ENCODE measurements at regions not wholly inside any gene's neighbourhood (a gene's known extent, or its start where the extent isn't known, plus 50 kb on each side); places are given as distances from the start of the nearest gene placed in this dataset.

- no peak for TF ChIP-seq CTCF (IDR thresholded peaks at IDR 0.05; ENCODE audit: borderline replicate concordance, insufficient read depth, low read depth, low read length)
- no peak overlapping the region for H3K4me3 ChIP-seq (ENCODE audit: low read depth, low read length)
These were observed 222.9 kb downstream of the CTTN start for GRCh38 chr11:70621241-70621640.

GRCh38 chr11:70622091-70622490, 223.8 kb downstream of the CTTN start:
- no peak for TF ChIP-seq CTCF (IDR thresholded peaks at IDR 0.05; ENCODE audit: borderline replicate concordance, insufficient read depth, low read depth, low read length)
- no peak overlapping the region for H3K4me3 ChIP-seq (ENCODE audit: low read depth, low read length)

GRCh38 chr11:70623906-70624597, 225.7 kb downstream of the CTTN start:
- no peak overlapping the region for H3K4me3 ChIP-seq (ENCODE audit: low read depth, low read length)
- no peak for TF ChIP-seq CTCF (IDR thresholded peaks at IDR 0.05; ENCODE audit: borderline replicate concordance, insufficient read depth, low read depth, low read length)

GRCh38 chr11:70624598-70624993, 226.3 kb downstream of the CTTN start:
- TF ChIP-seq CTCF (IDR thresholded peaks at IDR 0.05; ENCODE audit: borderline replicate concordance, insufficient read depth, low read depth, low read length): no peak
- H3K4me3 ChIP-seq (ENCODE audit: low read depth, low read length): no peak overlapping the region

- no peak overlapping the region for H3K4me3 ChIP-seq (ENCODE audit: low read depth, low read length)
- TF ChIP-seq CTCF (IDR thresholded peaks at IDR 0.05; ENCODE audit: borderline replicate concordance, insufficient read depth, low read depth, low read length): no peak
These were observed 226.7 kb downstream of the CTTN start for GRCh38 chr11:70625051-70625450.

- TF ChIP-seq CTCF (IDR thresholded peaks at IDR 0.05; ENCODE audit: borderline replicate concordance, insufficient read depth, low read depth, low read length): no peak
- H3K4me3 ChIP-seq (ENCODE audit: low read depth, low read length): no peak overlapping the region
These were observed 227.5 kb downstream of the CTTN start for GRCh38 chr11:70625582-70626518.
